ENCODE measurements at regions not wholly inside any gene's neighbourhood (a gene's known extent, or its start where the extent isn't known, plus 50 kb on each side); places are given as distances from the start of the nearest gene placed in this dataset.
A peak's percentile ranks its signal among the peaks of the same experiment; 100 is the strongest.

DNA sequence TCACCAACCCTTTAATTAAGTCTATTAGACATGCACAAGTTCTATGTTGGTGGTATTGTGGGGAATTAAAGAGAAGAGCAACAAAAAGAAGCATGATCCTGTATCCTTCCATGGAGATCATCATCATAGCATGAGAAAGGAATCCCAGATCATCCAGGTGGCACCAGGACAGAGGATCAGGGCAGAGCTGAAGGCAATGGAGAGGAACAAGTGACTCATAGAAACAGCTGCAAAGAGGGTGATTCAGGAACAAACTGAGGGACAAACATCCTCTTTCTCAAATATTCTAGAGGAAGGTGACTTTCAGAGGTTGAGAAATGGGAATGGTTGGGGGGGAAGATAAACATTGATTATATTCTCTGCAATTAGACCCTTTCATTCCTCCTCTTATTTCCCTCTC lies 105.5 kb upstream of the OTUD4 start:
- Mint-ChIP-seq H3K4me3 (no peak overlapping the region), H3K27me3 (ENCODE audit: insufficient read depth) (peaks cover 1% of the 10 kb centered on the region), H3K9me3 (no peaks in the 10 kb centered on the region), H3K27ac (no peak overlapping the region), H3K36me3 (ENCODE audit: low read depth) (no peaks in the 10 kb centered on the region), H3K4me1 (ENCODE audit: low read depth) (peaks cover 19% of the 10 kb centered on the region)
- no peak for TF ChIP-seq CTCF (IDR thresholded peaks at IDR 0.05)
- peak; percentile 10 for DNase-seq

DNA sequence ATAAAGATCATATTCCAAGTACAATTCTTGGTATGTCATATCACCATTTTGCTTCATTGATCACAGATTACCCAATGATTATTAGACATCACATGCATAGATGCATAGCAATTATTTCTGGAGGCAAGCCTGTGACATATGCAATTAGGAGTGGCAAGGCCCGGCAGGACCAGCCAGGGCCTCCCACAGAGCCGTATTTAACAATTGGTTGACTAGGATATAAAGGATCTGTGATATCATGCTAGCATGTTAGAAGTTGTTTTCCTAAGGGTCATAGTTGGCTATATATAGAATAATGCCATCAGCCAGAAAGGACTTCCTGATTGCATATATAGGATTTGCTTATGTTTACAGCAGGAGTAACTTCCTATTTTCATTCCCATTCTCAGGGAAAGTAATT lies 103.5 kb upstream of the OTUD4 start:
- Mint-ChIP-seq H3K36me3 (ENCODE audit: low read depth) (no peaks in the 10 kb centered on the region), H3K9me3 (no peaks in the 10 kb centered on the region), H3K4me3 (no peak overlapping the region), H3K27me3 (ENCODE audit: insufficient read depth) (peaks cover 1% of the 10 kb centered on the region), H3K27ac (no peak overlapping the region), H3K4me1 (ENCODE audit: low read depth) (peaks cover 26% of the 10 kb centered on the region)
- no peak for DNase-seq
- TF ChIP-seq CTCF (IDR thresholded peaks at IDR 0.05), result no peak

GRCh38 chr4:145281951-145282350 lies 101.6 kb upstream of the OTUD4 start:
- Mint-ChIP-seq H3K4me3 (no peak overlapping the region), H3K27ac (no peak overlapping the region), H3K9me3 (no peaks in the 10 kb centered on the region), H3K4me1 (ENCODE audit: low read depth) (peaks cover 38% of the 10 kb centered on the region), H3K36me3 (ENCODE audit: low read depth) (no peaks in the 10 kb centered on the region), H3K27me3 (ENCODE audit: insufficient read depth) (peaks cover 1% of the 10 kb centered on the region)
- no peak for TF ChIP-seq CTCF (IDR thresholded peaks at IDR 0.05)
- DNase-seq, result no peak

- Mint-ChIP-seq H3K4me3 (no peak overlapping the region), H3K4me1 (ENCODE audit: low read depth) (peaks cover 37% of the 10 kb centered on the region), H3K27me3 (ENCODE audit: insufficient read depth) (peaks cover 1% of the 10 kb centered on the region), H3K27ac (no peak overlapping the region), H3K9me3 (no peaks in the 10 kb centered on the region), H3K36me3 (ENCODE audit: low read depth) (no peaks in the 10 kb centered on the region)
- TF ChIP-seq CTCF (IDR thresholded peaks at IDR 0.05), result no peak
- no peak for DNase-seq
Measured at GRCh38 chr4:145281224-145281623, 100.8 kb upstream of the OTUD4 start.

DNA sequence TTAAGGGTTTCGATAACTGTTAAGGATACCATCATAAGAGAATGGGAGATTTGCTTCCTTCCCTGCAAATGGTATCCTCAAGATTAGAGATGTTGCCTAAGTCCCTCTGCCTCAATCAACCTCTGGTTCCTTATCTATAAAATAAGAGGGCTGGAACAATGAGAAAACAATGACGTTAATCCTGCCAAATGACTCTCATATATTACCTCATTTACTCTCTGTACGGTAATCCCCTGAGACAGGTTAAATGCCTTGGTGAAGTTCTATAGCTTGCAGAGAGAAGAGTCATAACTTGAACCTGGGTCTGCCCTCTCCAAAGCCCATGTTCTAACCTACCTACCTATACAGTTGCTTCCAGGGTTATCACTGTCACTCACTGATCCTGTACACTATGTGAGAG lies 100.2 kb upstream of the OTUD4 start:
- TF ChIP-seq CTCF (IDR thresholded peaks at IDR 0.05), result no peak
- Mint-ChIP-seq H3K4me1 (ENCODE audit: low read depth) (peaks cover 30% of the 10 kb centered on the region), H3K27me3 (ENCODE audit: insufficient read depth) (peaks cover 1% of the 10 kb centered on the region), H3K9me3 (no peaks in the 10 kb centered on the region), H3K36me3 (ENCODE audit: low read depth) (no peaks in the 10 kb centered on the region), H3K27ac (no peak overlapping the region), H3K4me3 (no peak overlapping the region)
- DNase-seq, result no peak

All from HFFc6 (cell line).